Hepatocyte (in vitro differentiated cells): ENCODE measurements at regions not wholly inside any gene's neighbourhood (a gene's known extent, or its start where the extent isn't known, plus 50 kb on each side); places are given as distances from the start of the nearest gene placed in this dataset.

Experiments
- DNase-seq: peaks from one replicate; pipeline ENCODE4 v3.0.0-alpha.2; 2016; ENCODE audit warnings: low spot score
- H2AFZ ChIP-seq: fragments of 200-600 bp; sonication (generic); 2 replicates; pipeline ENCODE4 v1.6.0; 2016; ENCODE audit warnings: antibody characterized with exemption, mild to moderate bottlenecking
- H3K27ac ChIP-seq: fragments of 200-600 bp; sonication (generic); 2 replicates; pipeline ENCODE4 v1.5.1; 2016; ENCODE audit warnings: mild to moderate bottlenecking
- H3K27me3 ChIP-seq: fragments of 200-600 bp; sonication (generic); 2 replicates; pipeline ENCODE4 v1.6.1; 2016
- H3K36me3 ChIP-seq: fragments of 200-600 bp; sonication (generic); replicated peaks from 2 replicates; pipeline ENCODE4 v1.5.1; 2016; ENCODE audit warnings: low read depth; ENCODE audit not compliant: insufficient read depth
- H3K4me1 ChIP-seq: fragments of 200-600 bp; sonication (generic); 2 replicates; pipeline ENCODE4 v1.5.1; 2016; ENCODE audit warnings: mild to moderate bottlenecking, moderate library complexity; ENCODE audit not compliant: insufficient read depth
- H3K4me2 ChIP-seq: fragments of 200-600 bp; sonication (generic); 2 replicates; pipeline ENCODE4 v1.6.0; 2016
- H3K4me3 ChIP-seq: fragments of 200-600 bp; sonication (generic); 2 replicates; pipeline ENCODE4 v1.5.1; 2016; ENCODE audit warnings: mild to moderate bottlenecking
- H3K79me2 ChIP-seq: fragments of 200-600 bp; sonication (generic); 2 replicates; pipeline ENCODE4 v1.6.0; 2017; ENCODE audit warnings: mild to moderate bottlenecking
- H3K9me2 ChIP-seq: fragments of 200-600 bp; sonication (generic); replicated peaks from 2 replicates; pipeline ENCODE4 v1.6.0; 2017; ENCODE audit warnings: mild to moderate bottlenecking; ENCODE audit not compliant: insufficient read depth
- H3K9me3 ChIP-seq: fragments of 200-600 bp; sonication (generic); 2 replicates; pipeline ENCODE4 v1.5.1; 2016; ENCODE audit warnings: low read depth, mild to moderate bottlenecking
- H4K20me1 ChIP-seq: fragments of 200-600 bp; sonication (generic); 2 replicates; pipeline ENCODE4 v1.6.0; 2016; ENCODE audit warnings: mild to moderate bottlenecking; ENCODE audit not compliant: insufficient read depth, poor library complexity, severe bottlenecking
- CTCF ChIP-seq: fragments of 200-600 bp; sonication (generic); IDR thresholded peaks from 2 replicates; pipeline ENCODE4 v1.5.1; 2016; ENCODE audit warnings: antibody characterized with exemption, mild to moderate bottlenecking; ENCODE audit not compliant: poor library complexity
- EZH2 ChIP-seq: fragments of 200-600 bp; sonication (generic); IDR thresholded peaks from 2 replicates; pipeline ENCODE4 v1.6.1; 2016; ENCODE audit warnings: antibody characterized with exemption, mild to moderate bottlenecking, borderline replicate concordance
- EZH2phosphoT487 ChIP-seq: fragments of 200-600 bp; sonication (generic); IDR thresholded peaks from one replicate; pipeline ENCODE4 v1.6.1; 2018; ENCODE audit warnings: antibody characterized with exemption, mild to moderate bottlenecking, low read depth, moderate library complexity; ENCODE audit not compliant: unreplicated experiment, severe bottlenecking
- WGBS: methylation state at CpG from one replicate; pipeline ENCODE4 v1.1.6; 2016; ENCODE audit warnings: low lambda C conversion rate; ENCODE audit errors: missing lambda C conversion rate; 5-methylcytosine and 5-hydroxymethylcytosine counted together

- 94% methylated on average over 14 of the region's 14 CpGs for WGBS
- Histone ChIP-seq H3K9me3 (no peaks in the 10 kb centered on the region), H3K9me2 (no peaks in the 10 kb centered on the region), H4K20me1 (no peaks in the 10 kb centered on the region), H2AFZ (no peak overlapping the region), H3K27me3 (peaks cover 7% of the 10 kb centered on the region), H3K27ac (no peak overlapping the region), H3K79me2 (no peaks in the 10 kb centered on the region), H3K4me1 (no peaks in the 10 kb centered on the region), H3K4me2 (no peak overlapping the region), H3K36me3 (no peaks in the 10 kb centered on the region), H3K4me3 (no peak overlapping the region)
- TF ChIP-seq CTCF: no peak
- no peak for TF ChIP-seq EZH2phosphoT487
- TF ChIP-seq EZH2: no peak
- no peak for DNase-seq
These were observed 593.4 kb downstream of the PTPRU start for GRCh38 chr1:29829448-29830344.

DNA sequence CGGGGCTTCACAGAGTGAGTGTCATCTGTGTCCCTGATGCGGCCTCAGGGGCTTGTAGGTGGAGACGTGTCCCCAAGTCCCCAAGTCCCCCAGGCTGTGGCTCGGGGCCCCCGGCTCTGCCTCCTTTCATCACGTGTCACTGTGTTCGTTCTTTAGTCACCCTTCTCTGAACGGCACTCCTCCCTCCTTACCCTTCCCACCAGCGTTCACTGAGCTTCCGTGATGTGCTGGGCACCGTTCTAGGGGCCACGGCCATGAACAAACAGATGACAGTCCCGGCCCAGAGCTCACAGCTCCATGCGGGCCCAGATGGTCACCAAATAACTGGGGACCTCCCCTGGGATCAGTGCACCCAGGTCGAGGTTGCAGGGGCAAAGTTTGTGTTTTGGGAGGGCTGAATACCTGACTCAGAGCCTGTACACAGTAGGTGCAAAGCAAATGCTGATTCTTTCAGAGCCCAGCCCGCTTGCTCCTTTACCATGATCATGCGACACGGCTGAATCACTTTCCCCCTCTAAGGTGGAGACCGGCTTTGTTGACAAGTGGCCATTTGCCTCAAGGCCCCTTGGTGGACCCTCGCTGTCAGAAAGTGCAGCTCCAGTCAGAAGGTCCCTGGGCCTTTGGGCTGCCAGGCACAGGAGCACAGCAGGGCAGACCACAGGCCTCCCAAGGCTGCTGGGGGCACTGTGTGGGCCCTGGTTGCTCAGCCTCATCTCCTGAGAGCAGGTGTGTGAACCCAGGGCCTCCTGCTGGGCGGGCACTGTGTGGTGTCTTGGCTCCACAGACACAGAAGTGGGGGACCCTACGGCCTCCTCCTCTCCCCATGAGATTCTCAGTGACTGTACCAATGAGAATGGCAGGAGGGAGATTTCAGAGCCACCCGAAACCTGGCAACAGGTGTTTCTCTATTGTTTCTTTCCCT lies 592.5 kb downstream of the PTPRU start:
- WGBS: 85% methylated on average over 23 of the region's 23 CpGs
- Histone ChIP-seq H3K27ac (no peak overlapping the region), H3K4me2 (no peak overlapping the region), H4K20me1 (no peaks in the 10 kb centered on the region), H2AFZ (no peak overlapping the region), H3K9me2 (no peaks in the 10 kb centered on the region), H3K27me3 (peaks cover 7% of the 10 kb centered on the region), H3K79me2 (no peaks in the 10 kb centered on the region), H3K4me1 (no peaks in the 10 kb centered on the region), H3K9me3 (no peaks in the 10 kb centered on the region), H3K36me3 (no peaks in the 10 kb centered on the region), H3K4me3 (no peak overlapping the region)
- DNase-seq: no peak
- no peak for TF ChIP-seq EZH2
- TF ChIP-seq EZH2phosphoT487: no peak
- no peak for TF ChIP-seq CTCF

GRCh38 chr1:29827801-29828525 lies 591.6 kb downstream of the PTPRU start:
- H3K9me2 ChIP-seq: no peaks in the 10 kb centered on the region
- no peak for DNase-seq
- no peak overlapping the region for H3K4me3 ChIP-seq
- H2AFZ ChIP-seq: no peak overlapping the region
- no peak overlapping the region for H3K27ac ChIP-seq
- TF ChIP-seq CTCF (no peak), EZH2phosphoT487 (no peak), EZH2 (no peak)
- no peak overlapping the region for H3K4me2 ChIP-seq
- H3K9me3 ChIP-seq: no peaks in the 10 kb centered on the region
- no peaks in the 10 kb centered on the region for H4K20me1 ChIP-seq
- WGBS: 91% methylated on average over 6 of the region's 7 CpGs
- no peaks in the 10 kb centered on the region for H3K79me2 ChIP-seq
- H3K27me3 ChIP-seq: peaks cover 7% of the 10 kb centered on the region
- H3K4me1 ChIP-seq: no peaks in the 10 kb centered on the region
- no peaks in the 10 kb centered on the region for H3K36me3 ChIP-seq
